Mucosa of descending colon (tissue), 3 donors: ENCODE measurements at regions not wholly inside any gene's neighbourhood (a gene's known extent, or its start where the extent isn't known, plus 50 kb on each side); places are given as distances from the start of the nearest gene placed in this dataset.

Source experiments
- ATAC-seq: fragments of 200-7000 bp; cut with Tn5 transposase; one replicate; pipeline ENCODE4 v1.9.1; 2020; ENCODE audit warnings: mild to moderate bottlenecking, moderate library complexity
- DNase-seq, 3 donors: peaks; one replicate each; pipeline ENCODE4 v3.0.0-alpha.2; 2020
- H3K36me3 ChIP-seq: fragments of 200-600 bp; one replicate; pipeline ENCODE4 v1.8.0; 2021; ENCODE audit warnings: low read depth, mild to moderate bottlenecking
- H3K4me1 ChIP-seq: fragments of 200-600 bp; one replicate; pipeline ENCODE4 v1.8.0; 2021; ENCODE audit warnings: low read depth, mild to moderate bottlenecking
- H3K4me3 ChIP-seq: fragments of 200-600 bp; one replicate; pipeline ENCODE4 v1.8.0; 2021; ENCODE audit warnings: mild to moderate bottlenecking
- H3K9me3 ChIP-seq: fragments of 200-600 bp; one replicate; pipeline ENCODE4 v1.8.0; 2021; ENCODE audit warnings: mild to moderate bottlenecking
- intact Hi-C, 2 donors: fragments of 100-400 bp; cut with DNase I in 1 of 2; cut with micrococcal nuclease in 1 of 2; formaldehyde crosslinking; loops; one replicate each; pipeline versions ENCODE4 v1.11.0 to v1.11.1; 2022; cut with DNase I, micrococcal nuclease
- TF ChIP-seq, protein P1 (sequence below): fragments of 200-600 bp; IDR thresholded peaks from one replicate; pipeline ENCODE4 v1.8.0; 2022; ENCODE audit warnings: antibody characterized with exemption, mild to moderate bottlenecking
- donor health status: DM: no; HTN: no; CAD: no; lungs with moderate emphysema.
- donor health status: DM: no; HTN: no; CAD: no.
- donor health status: DM: no; HTN: yes; CAD: no.

DNA sequence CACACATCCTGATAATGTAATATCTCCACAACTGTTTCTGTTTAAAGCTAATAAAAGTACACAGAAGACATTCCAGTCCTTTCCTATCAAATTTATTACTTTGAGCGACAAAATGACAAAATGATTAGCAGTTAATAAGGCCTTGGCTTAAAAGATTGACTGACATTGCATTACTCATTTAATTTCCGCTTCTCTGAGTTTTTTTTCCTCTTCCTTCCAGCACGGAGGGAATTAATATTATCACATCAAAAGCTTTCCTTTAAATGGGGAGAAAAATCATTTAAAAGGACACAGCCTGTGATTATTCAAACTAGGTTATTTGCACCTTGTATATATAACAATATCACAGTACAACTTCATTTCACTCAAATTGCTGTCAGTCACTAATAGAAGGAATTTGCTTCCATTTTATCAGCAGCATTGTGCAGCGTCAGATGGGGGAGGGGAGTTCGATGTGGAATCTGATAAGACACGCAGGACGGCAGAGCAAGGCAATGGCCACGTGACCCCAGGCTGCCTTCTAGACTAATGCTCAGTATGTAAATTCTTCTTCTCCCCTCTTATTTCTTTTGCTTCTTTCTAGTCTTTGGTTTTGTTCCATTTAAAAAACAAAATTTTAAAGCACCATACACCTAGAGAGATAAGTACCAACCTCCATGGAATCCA lies 400.5 kb downstream of the IRX1 start:
- no peak for DNase-seq
- H3K36me3 ChIP-seq: no peaks in the 10 kb centered on the region
- no peak for ATAC-seq
- H3K4me3 ChIP-seq: no peak overlapping the region
- H3K9me3 ChIP-seq: peaks cover 46% of the 10 kb centered on the region
- TF ChIP-seq, protein P1, sequence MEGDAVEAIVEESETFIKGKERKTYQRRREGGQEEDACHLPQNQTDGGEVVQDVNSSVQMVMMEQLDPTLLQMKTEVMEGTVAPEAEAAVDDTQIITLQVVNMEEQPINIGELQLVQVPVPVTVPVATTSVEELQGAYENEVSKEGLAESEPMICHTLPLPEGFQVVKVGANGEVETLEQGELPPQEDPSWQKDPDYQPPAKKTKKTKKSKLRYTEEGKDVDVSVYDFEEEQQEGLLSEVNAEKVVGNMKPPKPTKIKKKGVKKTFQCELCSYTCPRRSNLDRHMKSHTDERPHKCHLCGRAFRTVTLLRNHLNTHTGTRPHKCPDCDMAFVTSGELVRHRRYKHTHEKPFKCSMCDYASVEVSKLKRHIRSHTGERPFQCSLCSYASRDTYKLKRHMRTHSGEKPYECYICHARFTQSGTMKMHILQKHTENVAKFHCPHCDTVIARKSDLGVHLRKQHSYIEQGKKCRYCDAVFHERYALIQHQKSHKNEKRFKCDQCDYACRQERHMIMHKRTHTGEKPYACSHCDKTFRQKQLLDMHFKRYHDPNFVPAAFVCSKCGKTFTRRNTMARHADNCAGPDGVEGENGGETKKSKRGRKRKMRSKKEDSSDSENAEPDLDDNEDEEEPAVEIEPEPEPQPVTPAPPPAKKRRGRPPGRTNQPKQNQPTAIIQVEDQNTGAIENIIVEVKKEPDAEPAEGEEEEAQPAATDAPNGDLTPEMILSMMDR: no peak
- intact Hi-C loops: no loop called here
- H3K4me1 ChIP-seq: no peaks in the 10 kb centered on the region

DNA sequence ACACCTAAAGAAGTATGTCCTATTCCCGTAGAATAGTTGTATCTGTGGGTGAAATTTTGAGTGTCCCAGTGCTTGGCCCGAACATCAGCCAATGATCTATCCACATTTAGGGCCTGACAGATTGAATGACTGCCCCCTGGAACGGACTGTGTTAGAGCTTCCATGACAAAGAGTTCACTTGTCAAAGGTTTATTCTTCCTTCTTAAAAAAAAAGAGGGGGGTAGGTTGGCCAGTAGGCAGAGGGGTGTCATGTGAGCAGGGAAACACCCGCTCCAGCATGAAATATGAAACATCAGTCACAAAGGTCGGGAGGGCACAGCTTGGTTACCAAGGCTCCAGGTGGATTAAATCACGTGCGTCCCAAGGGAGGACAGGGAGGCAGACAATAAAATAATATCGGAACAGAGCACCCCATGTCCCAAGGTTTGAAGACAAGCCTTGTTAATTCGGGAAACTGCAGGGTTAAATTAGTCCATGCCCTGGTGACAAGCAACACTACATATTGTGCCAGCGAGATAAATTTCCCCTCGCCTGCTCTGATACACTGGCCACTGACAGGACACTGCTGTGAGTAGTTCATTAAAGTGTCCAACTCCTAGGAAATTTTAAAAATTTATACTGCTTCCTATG lies 401.2 kb downstream of the IRX1 start:
- DNase-seq (no peak), ATAC-seq (no peak)
- no peaks in the 10 kb centered on the region for H3K36me3 ChIP-seq
- H3K4me3 ChIP-seq: no peak overlapping the region
- intact Hi-C loops: no loop called here
- peaks cover 48% of the 10 kb centered on the region for H3K9me3 ChIP-seq
- TF ChIP-seq, protein P1: no peak
- no peaks in the 10 kb centered on the region for H3K4me1 ChIP-seq

DNA sequence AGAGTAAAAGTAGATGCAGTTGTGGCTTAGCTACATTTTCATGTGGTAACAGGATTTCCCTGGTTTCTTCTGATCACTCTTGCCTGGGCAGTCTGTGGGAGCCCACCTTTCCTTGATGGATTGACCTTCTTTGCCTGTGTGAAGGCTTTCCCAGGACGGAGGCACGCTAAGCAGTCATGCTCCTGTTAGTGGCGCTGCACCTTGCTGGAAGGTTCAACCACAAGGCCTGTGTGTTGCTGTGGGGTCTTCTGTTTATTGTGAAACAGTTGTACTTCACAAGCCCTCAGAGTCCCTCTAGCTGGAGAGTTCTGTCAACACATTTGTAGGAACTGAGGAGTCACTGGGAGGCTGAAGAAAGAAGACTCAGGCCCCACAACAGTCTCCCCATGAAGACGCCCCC lies 402.0 kb downstream of the IRX1 start:
- H3K4me1 ChIP-seq: no peaks in the 10 kb centered on the region
- intact Hi-C loops: no loop called here

DNA sequence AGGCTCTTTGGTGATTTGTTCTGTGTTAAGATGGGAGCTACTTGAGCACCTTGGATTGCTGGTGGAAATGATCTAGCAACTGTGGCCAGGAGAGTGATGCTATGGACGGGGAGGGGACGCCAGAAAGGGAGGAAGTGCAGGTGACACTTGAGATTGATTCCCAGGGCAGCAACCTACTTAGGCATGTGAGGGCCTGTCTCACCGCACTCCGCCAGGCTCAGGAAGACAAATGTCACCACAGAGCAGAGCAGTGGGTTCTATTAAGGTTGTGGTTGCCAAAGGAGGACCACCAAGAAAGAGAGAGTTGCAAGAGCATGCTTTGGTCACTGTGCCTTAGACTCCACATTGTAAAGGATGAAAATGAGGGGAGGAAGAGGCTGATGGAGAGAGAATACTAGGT lies 404.3 kb downstream of the IRX1 start:
- DNase-seq: no peak
- intact Hi-C loops: no loop called here
- Histone ChIP-seq H3K36me3 (no peaks in the 10 kb centered on the region), H3K9me3 (peaks cover 40% of the 10 kb centered on the region), H3K4me3 (no peak overlapping the region), H3K4me1 (no peaks in the 10 kb centered on the region)
- TF ChIP-seq, protein P1: no peak
- ATAC-seq: no peak

More for the DNA sequence above, 402.0 kb downstream of the IRX1 start:
- Histone ChIP-seq H3K9me3 (peaks cover 48% of the 10 kb centered on the region), H3K4me3 (no peak overlapping the region), H3K36me3 (no peaks in the 10 kb centered on the region)
- ATAC-seq: no peak
- TF ChIP-seq, protein P1: no peak
- no peak for DNase-seq

DNA sequence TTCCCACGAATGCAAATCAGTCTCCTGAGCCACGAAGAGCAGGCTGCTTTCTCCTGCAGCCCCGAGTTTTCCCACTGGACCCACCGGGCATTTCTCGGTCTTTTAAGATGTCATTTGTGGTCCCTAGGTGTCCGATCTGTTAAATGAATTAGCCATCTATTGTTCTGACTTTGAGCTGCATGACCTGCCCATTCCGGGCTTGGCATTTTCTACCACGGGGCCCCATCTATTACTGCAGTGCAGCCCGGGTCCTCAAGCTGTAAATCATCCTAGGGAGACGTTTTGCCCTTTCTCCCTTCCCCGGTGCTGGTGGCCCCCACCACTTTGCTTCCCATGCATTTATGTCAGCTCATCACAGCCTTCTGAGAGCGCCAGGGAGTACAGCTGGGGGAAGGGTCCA lies 405.4 kb downstream of the IRX1 start:
- no peak for ATAC-seq
- intact Hi-C loops: no loop called here
- TF ChIP-seq, protein P1: no peak
- Histone ChIP-seq H3K4me3 (no peak overlapping the region), H3K9me3 (peaks cover 40% of the 10 kb centered on the region), H3K4me1 (no peaks in the 10 kb centered on the region), H3K36me3 (no peaks in the 10 kb centered on the region)
- no peak for DNase-seq
